ENCODE measurements at regions not wholly inside any gene's neighbourhood (a gene's known extent, or its start where the extent isn't known, plus 50 kb on each side); places are given as distances from the start of the nearest gene placed in this dataset.

GRCh38 chr3:28613511-28614106 lies 265.0 kb upstream of the AZI2 start:
- no peak for TF ChIP-seq CTCF (IDR thresholded peaks at IDR 0.05 in 8 of 11, conservative IDR thresholded peaks at IDR 0.05 in 3 of 11)
- TF ChIP-seq POLR2AphosphoS5 (IDR thresholded peaks at IDR 0.05): no peak
